ENCODE measurements at regions not wholly inside any gene's neighbourhood (a gene's known extent, or its start where the extent isn't known, plus 50 kb on each side); places are given as distances from the start of the nearest gene placed in this dataset.

DNA sequence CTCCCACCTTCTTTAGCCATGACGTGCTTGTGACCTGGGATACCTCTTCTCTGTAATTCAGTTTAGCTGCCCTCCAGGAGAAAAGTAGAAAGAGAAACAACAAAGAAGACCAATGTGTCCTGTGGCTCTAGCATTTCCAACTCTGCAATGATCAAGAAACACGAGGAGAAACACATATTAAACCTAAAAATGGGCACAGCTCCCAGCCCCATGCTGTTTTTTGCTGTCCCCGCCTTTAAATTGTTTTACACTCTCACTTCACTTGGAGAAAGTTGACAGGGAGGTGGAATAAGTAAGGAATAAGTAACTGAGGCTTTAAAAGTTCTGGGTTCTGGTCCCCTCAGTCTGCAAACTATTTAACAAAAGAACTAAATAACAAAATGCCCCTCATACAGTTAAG lies 390.6 kb downstream of the TNS1 start:
- Histone ChIP-seq H3K27me3 (ENCODE audit: control insufficient read depth, insufficient read depth, low read length) (peaks cover 4% of the 10 kb centered on the region), H3K36me3 (ENCODE audit: control insufficient read depth, insufficient read depth, low read length) (no peaks in the 10 kb centered on the region), H3K4me3 (ENCODE audit: low read depth, low read length) (no peak overlapping the region)
- ChIA-PET POLR2A (no interaction called here), CTCF (interaction anchor here (1.8 kb wide), 1 partner anchor 9 kb away, joined by 3 read pairs; no protein-coding TSS in a partner anchor)
- no peak for DNase-seq (ENCODE audit: low read depth)
- TF ChIP-seq, protein P1, sequence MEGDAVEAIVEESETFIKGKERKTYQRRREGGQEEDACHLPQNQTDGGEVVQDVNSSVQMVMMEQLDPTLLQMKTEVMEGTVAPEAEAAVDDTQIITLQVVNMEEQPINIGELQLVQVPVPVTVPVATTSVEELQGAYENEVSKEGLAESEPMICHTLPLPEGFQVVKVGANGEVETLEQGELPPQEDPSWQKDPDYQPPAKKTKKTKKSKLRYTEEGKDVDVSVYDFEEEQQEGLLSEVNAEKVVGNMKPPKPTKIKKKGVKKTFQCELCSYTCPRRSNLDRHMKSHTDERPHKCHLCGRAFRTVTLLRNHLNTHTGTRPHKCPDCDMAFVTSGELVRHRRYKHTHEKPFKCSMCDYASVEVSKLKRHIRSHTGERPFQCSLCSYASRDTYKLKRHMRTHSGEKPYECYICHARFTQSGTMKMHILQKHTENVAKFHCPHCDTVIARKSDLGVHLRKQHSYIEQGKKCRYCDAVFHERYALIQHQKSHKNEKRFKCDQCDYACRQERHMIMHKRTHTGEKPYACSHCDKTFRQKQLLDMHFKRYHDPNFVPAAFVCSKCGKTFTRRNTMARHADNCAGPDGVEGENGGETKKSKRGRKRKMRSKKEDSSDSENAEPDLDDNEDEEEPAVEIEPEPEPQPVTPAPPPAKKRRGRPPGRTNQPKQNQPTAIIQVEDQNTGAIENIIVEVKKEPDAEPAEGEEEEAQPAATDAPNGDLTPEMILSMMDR (IDR thresholded peaks at IDR 0.05; ENCODE audit: insufficient read depth, low read depth, low read length), result no peak

DNA sequence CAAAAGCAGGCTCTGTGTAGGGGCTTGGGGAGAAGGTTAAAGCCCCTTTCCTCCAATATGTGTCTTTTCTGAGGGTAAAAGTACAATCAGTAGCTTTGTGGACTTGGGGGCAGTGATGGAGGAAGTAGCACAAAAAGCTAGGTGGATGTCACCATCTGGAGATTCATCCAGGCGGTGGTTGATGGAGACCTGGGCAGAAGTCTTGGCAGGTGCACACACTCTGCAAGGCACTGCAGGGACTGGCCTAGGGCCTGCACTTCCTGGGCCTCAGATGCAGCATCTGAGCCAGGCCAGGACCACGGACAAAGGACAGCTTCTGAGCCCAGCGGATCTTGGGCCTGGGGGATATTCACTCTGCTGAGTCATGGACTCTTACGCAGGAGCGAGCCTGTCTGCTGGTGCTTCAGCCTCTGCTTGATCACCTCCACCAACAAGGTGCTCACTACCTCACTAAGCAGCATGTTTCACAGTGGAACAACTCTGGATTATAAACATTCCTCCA lies 391.1 kb downstream of the TNS1 start:
- H3K4me3 ChIP-seq (ENCODE audit: low read depth, low read length), result no peak overlapping the region
- CTCF ChIA-PET, result interaction anchor here (1.8 kb wide), 1 partner anchor 10 kb away, joined by 3 read pairs; no protein-coding TSS in a partner anchor
- TF ChIP-seq, protein P1 (IDR thresholded peaks at IDR 0.05; ENCODE audit: insufficient read depth, low read depth, low read length), result no peak
- no peaks in the 10 kb centered on the region for H3K36me3 ChIP-seq (ENCODE audit: control insufficient read depth, insufficient read depth, low read length)
- DNase-seq (ENCODE audit: low read depth), result no peak
- H3K27me3 ChIP-seq (ENCODE audit: control insufficient read depth, insufficient read depth, low read length), result peaks cover 4% of the 10 kb centered on the region
- POLR2A ChIA-PET, result no interaction called here

DNA sequence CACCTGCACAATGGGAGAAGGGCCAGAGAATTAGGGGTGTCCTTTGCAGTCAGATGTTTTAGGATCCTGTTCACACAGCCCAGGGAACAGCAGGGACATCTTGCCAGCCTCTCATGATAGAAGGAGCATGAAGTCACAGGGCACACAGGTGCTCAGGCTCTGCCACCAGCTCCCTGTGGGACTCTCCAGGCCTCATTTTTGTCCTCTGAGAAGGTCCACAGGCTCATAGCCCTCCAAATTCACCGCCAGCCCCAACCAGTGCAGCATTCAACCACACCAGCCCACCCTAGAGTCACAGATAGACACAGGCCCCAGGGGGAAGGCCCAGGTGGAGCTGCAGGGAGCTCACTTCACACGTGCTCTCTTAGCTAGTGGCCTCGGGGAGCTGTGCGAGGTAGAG lies 391.7 kb downstream of the TNS1 start:
- DNase-seq (ENCODE audit: low read depth), result no peak
- H3K4me3 ChIP-seq (ENCODE audit: low read depth, low read length), result no peak overlapping the region
- TF ChIP-seq, protein P1 (IDR thresholded peaks at IDR 0.05; ENCODE audit: insufficient read depth, low read depth, low read length), result no peak
- peaks cover 4% of the 10 kb centered on the region for H3K27me3 ChIP-seq (ENCODE audit: control insufficient read depth, insufficient read depth, low read length)
- no peaks in the 10 kb centered on the region for H3K36me3 ChIP-seq (ENCODE audit: control insufficient read depth, insufficient read depth, low read length)
- ChIA-PET POLR2A (no interaction called here), CTCF (no interaction called here)

DNA sequence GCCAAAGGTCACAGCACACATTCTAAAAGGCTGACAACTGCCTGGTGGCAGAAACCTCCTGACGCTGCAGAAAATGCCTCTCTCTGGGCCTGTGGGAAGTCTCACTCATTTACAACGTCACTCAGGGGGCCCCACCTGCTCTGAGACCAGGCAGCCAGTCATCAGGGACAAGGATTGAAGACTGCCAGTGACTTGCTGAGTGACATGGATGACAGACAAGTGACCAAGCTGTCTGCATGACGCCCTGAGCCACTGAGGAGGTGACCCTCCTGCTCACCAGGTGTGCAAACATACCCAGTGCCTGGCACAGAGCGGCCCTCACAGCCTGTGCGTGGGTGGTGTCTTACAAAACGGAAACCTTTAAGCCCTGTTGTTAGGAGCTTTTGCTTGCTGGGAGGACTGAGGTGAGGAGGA lies 392.4 kb downstream of the TNS1 start:
- TF ChIP-seq, protein P1 (IDR thresholded peaks at IDR 0.05; ENCODE audit: insufficient read depth, low read depth, low read length), result no peak
- POLR2A ChIA-PET, result no interaction called here
- CTCF ChIA-PET, result no interaction called here
- H3K36me3 ChIP-seq (ENCODE audit: control insufficient read depth, insufficient read depth, low read length), result no peaks in the 10 kb centered on the region
- H3K4me3 ChIP-seq (ENCODE audit: low read depth, low read length), result no peak overlapping the region
- DNase-seq (ENCODE audit: low read depth), result no peak
- H3K27me3 ChIP-seq (ENCODE audit: control insufficient read depth, insufficient read depth, low read length), result peaks cover 4% of the 10 kb centered on the region

DNA sequence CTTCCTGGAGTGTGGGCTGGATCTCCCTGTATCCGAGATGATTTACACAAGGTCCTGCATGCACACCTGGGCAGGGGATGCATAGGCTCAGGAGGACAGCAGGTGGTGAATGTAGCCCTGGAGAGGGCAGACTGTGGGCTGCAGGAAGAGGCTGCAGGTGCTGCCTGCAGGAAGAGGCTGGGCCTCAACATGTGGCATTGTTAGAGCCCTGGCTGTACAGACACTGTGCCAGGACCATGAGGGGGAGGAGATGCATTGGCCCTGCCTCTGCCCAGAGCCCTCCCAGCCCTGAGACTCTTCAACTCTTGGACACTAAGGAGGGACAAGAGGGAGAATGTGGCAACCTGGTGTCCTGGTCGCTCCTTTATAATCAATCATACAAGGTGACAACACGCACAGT lies 392.8 kb downstream of the TNS1 start:
- no peak overlapping the region for H3K4me3 ChIP-seq (ENCODE audit: low read depth, low read length)
- CTCF ChIA-PET, result no interaction called here
- H3K27me3 ChIP-seq (ENCODE audit: control insufficient read depth, insufficient read depth, low read length), result peaks cover 4% of the 10 kb centered on the region
- no peaks in the 10 kb centered on the region for H3K36me3 ChIP-seq (ENCODE audit: control insufficient read depth, insufficient read depth, low read length)
- no peak for DNase-seq (ENCODE audit: low read depth)
- TF ChIP-seq, protein P1 (IDR thresholded peaks at IDR 0.05; ENCODE audit: insufficient read depth, low read depth, low read length), result no peak
- POLR2A ChIA-PET, result no interaction called here

All from BJ (cell line).